ENCODE measurements at regions not wholly inside any gene's neighbourhood (a gene's known extent, or its start where the extent isn't known, plus 50 kb on each side); places are given as distances from the start of the nearest gene placed in this dataset.

DNA sequence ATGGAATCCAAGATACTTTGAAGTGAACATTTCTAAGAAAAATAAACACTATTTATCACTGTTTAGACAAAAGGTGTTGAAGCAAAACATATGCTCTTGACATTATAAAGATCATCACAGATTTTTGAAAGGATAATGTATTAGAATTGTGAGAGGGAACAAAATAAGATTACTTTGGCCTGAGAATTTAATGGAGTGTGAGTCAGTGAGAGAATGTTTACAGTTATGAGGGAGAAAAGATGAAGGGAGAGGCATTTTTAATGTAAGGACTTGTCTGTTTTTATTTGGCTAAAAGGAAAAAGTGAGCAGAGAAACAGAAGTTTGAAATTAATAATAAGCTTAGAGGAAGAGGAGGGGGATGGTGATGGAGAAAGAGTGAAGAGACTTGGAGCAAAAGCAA is 1010.1 kb downstream of the EFNA5 start:
- no peaks in the 10 kb centered on the region for H3K9me3 ChIP-seq (ENCODE audit: control insufficient read depth, low read depth, low read length)
- H3K4me1 ChIP-seq (ENCODE audit: insufficient read depth, low read length) = no peaks in the 10 kb centered on the region
- no peaks in the 10 kb centered on the region for H3K79me2 ChIP-seq (ENCODE audit: insufficient read depth, low read length)
- no peak overlapping the region for H2AK5ac ChIP-seq (ENCODE audit: insufficient read length, low read length)
- Mint-ChIP-seq H3K27ac (no peak overlapping the region), H3K4me3 (no peak overlapping the region), H3K9me3 (no peaks in the 10 kb centered on the region), H3K4me1 (no peaks in the 10 kb centered on the region), H3K36me3 (ENCODE audit: insufficient read depth in 1 of 3, low read depth in 3 of 3) (no peaks in the 10 kb centered on the region), H3K27me3 (ENCODE audit: low read depth) (no peaks in the 10 kb centered on the region)
- no peak overlapping the region for H2BK20ac ChIP-seq (ENCODE audit: low read depth, low read length, poor library complexity, severe bottlenecking)
- TF ChIP-seq, protein P1, sequence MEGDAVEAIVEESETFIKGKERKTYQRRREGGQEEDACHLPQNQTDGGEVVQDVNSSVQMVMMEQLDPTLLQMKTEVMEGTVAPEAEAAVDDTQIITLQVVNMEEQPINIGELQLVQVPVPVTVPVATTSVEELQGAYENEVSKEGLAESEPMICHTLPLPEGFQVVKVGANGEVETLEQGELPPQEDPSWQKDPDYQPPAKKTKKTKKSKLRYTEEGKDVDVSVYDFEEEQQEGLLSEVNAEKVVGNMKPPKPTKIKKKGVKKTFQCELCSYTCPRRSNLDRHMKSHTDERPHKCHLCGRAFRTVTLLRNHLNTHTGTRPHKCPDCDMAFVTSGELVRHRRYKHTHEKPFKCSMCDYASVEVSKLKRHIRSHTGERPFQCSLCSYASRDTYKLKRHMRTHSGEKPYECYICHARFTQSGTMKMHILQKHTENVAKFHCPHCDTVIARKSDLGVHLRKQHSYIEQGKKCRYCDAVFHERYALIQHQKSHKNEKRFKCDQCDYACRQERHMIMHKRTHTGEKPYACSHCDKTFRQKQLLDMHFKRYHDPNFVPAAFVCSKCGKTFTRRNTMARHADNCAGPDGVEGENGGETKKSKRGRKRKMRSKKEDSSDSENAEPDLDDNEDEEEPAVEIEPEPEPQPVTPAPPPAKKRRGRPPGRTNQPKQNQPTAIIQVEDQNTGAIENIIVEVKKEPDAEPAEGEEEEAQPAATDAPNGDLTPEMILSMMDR (conservative IDR thresholded peaks at IDR 0.05) = no peak
- no peaks in the 10 kb centered on the region for H3K27me3 ChIP-seq (ENCODE audit: insufficient read depth, low read length)
- H2BK12ac ChIP-seq (ENCODE audit: insufficient read length, low read depth, low read length) = no peak overlapping the region
- no peak overlapping the region for H2BK120ac ChIP-seq (ENCODE audit: low read depth, low read length, poor library complexity, severe bottlenecking)
- DNase-seq = no peak
- no peak overlapping the region for H3K27ac ChIP-seq (ENCODE audit: insufficient read length, low read depth, low read length)
- H4K5ac ChIP-seq (ENCODE audit: insufficient read length, low read depth, low read length) = no peak overlapping the region
- no peak overlapping the region for H3K23ac ChIP-seq (ENCODE audit: insufficient read length, low read depth, low read length)
- H3K4ac ChIP-seq (ENCODE audit: low read depth, low read length) = no peak overlapping the region
- no peak overlapping the region for H3K4me2 ChIP-seq (ENCODE audit: insufficient read depth, insufficient read length, low read length)
- no peak overlapping the region for H2AFZ ChIP-seq (ENCODE audit: low read length)
- H3K79me1 ChIP-seq (ENCODE audit: insufficient read depth, low read depth, low read length, poor library complexity, severe bottlenecking) = no peaks in the 10 kb centered on the region
- no peak overlapping the region for H3K9ac ChIP-seq (ENCODE audit: extremely low read depth, insufficient read length, low read length)
- H4K91ac ChIP-seq (ENCODE audit: insufficient read length, low read depth, low read length) = no peak overlapping the region
- H3K14ac ChIP-seq (ENCODE audit: insufficient read depth, low read length) = no peak overlapping the region
- H3K18ac ChIP-seq (ENCODE audit: insufficient read length, low read depth, low read length) = no peak overlapping the region
- H2BK15ac ChIP-seq (ENCODE audit: low read depth, low read length) = no peak overlapping the region
- no peak overlapping the region for H4K8ac ChIP-seq (replicated peaks; ENCODE audit: insufficient read length, low read depth, low read length)
- H3K23me2 ChIP-seq (ENCODE audit: insufficient read length, low read depth, low read length, poor library complexity, severe bottlenecking) = no peaks in the 10 kb centered on the region
- no peaks in the 10 kb centered on the region for H4K20me1 ChIP-seq (ENCODE audit: control insufficient read depth, insufficient read depth, insufficient read length)
- H2BK5ac ChIP-seq (ENCODE audit: insufficient read length, low read length) = no peak overlapping the region
- H3K56ac ChIP-seq (ENCODE audit: insufficient read length, low read depth, low read length) = no peak overlapping the region
- no peak overlapping the region for H3T11ph ChIP-seq (ENCODE audit: low read length)
